GM20431 (cell line): ENCODE measurements at regions not wholly inside any gene's neighbourhood (a gene's known extent, or its start where the extent isn't known, plus 50 kb on each side); places are given as distances from the start of the nearest gene placed in this dataset.

Experiments
- in situ Hi-C: fragments of 300-500 bp; cut with MseI, MboI; formaldehyde crosslinking; loops from one replicate; pipeline ENCODE4 v1.15.0; 2020; ENCODE audit warnings: low sequenced_read_pairs; ENCODE audit not compliant: unreplicated experiment

DNA sequence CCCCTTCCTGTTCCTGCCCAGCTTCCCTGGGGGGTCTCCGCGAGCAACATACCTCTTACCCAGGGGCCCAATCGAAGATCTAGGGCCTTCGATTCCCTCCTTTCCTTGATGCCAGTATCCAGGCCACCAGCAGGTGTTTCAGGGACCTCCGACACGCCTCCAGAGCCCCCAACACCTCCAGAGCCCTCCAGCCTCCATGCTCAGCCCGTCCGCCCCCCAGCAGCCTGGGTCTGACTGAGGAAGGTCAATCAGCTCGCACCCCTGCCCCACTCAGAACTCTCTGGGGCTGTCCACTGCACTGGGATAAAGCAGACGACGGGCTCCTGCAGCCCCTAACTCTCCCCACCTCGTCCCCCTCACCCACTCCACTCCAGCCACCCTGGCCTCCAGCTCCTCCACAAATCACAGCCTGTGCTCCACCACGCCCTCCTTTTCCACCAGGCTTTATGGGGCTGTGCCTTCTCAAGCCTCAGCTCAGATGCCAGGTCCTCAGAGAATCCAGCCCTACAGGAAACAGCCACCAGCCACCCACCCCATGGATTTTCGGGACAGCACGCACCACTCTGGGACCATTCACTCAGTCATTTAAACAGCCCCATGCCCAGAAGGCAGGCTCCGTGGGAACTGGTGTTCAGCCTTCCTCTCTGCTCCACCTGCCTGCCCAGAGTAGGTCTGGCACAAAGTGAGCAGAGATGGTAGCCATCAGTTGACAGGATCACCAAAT, 247.1 kb downstream of the RBFOX3 start:
- in situ Hi-C loops: no loop called here

DNA sequence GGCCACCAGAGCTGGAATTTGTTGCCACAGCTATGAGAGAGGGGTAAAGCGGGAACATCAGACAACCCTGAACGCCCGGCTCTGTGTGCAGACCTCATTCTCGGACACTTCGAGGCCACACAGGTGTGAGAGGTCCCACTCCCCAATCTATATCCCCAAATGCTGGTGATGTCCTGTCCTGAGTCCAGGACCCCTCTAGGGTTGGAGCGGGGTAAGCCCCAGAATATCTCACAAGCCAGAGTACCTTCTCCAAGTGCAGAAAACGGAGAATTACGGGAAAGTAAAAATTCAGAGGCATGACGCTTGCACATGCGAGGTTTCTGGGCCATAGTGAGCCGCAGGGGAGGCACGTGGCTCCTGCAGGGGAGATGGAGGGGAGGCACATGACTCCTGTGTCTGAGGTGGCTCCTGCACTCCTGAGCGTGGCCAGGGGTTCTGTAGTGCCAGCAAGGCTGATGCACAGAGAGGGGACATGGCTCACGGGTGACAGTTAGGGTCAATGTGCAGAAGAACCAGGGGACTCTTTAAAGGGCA, 248.0 kb downstream of the RBFOX3 start:
- in situ Hi-C loops: no loop called here

DNA sequence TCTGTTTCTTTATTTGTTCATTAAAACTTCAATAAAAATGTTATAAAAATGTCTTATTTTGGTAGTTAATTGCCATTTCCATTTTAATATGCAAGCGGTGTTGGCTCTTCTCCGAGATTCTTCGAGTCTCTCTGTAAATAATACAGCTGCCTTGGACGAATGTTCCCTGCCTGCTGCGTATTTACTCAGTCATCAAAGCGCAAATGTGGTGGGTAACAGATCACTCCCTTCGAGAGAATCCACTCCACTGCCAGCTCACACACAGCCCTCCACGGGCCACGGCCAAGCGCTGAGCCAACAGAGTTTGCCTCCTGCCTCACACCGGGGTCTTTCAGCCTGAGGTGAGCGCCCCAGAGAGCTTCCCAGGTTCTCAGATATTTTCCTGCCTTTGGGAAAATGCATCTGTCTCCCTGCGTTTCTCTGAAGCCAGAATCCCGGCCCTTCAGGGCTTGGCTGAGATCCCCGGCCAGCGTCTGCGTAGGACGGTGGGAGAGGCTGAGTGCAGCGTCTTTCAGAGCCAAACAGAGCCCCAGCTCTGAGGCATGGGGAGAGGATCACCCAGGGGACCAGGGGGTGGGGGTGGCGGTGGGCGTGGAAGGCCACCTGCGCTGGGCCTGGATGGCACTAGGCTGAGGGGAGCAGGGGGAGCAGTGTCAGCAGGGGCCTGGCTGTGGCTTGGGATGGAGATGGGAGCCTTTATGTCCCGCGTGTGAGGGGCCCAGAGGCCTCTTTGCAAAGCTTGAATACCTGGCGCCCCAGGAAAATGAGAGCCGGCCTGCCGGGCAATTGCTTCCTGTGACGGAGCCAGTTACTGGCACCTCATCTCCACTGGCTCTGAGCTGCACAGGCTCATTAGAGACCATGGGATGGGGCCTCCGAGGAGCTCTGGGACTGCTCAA, 248.7 kb downstream of the RBFOX3 start:
- in situ Hi-C loops: no loop called here

DNA sequence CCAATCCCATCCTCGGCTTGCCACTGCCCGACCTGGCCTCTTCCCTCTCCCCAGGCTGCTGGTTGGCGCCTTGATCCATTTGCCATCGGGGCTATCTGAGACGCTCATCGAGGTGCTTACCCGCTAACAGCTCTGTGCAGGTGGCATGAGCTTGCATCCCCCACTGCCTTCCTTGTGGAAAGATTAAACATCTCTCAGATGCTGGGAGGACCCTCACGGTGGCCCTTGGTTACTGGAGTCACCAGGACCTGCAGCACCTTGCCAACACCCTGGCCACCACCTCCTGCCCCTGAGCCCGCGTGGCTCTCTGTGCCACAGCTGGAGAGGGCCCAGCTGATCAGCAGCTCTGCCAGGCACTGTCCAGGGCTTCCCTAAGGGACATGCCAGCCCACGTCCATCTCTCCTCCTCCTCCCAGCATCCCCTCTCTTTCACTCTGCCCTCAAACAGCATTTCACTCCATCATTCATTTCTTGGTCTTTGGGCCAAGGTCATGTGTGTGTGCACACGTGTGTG, 249.6 kb downstream of the RBFOX3 start:
- in situ Hi-C loops: no loop called here

DNA sequence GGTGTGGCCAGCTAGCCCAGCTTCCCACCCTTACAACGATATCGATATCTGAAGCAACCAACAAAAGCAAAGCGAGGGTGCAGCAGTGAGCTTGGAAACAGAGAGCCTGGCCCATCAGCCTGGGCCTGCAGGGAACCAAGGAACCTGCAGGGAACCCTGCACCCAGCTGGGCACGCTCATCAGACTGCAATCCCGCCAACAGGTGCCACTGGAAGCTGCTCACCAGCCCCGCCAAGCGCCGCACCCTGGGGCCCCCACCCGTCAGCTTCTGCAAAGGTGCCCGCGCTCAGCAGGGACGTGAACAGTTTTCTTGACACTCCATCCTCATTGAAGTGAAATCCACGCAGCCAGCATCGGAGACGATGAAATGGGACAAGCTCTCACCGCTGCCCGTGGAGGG, 250.7 kb downstream of the RBFOX3 start:
- in situ Hi-C loops: no loop called here

DNA sequence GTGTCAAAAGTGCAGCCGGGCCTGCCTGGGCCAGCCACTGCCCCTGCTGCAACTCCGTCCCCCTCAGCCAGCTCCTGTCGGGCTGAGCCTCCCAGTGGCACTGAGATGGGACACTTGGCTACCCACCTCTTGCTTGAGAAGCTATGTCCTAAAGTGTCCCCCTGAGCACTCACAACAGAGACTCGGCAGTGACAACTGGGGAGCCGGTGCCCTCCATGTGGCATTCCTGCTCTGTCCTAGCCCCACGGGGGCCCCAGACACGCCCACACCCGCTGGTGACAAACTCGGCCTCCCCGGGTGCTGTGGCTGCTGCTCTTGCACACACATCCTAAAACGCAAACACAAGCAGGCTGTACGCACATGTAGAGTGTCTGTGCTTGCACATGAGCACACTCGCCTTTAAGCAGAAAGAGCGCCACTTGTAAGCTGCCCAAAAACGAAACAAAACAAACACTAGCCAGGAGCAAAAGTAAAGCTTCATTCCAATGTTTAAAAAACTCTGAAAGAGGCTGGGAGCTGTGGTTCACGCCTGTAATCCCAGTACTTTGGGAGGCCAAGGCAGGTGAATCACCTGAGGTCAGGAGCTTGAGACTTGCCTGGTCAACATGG, 253.9 kb downstream of the RBFOX3 start:
- in situ Hi-C loops: no loop called here

DNA sequence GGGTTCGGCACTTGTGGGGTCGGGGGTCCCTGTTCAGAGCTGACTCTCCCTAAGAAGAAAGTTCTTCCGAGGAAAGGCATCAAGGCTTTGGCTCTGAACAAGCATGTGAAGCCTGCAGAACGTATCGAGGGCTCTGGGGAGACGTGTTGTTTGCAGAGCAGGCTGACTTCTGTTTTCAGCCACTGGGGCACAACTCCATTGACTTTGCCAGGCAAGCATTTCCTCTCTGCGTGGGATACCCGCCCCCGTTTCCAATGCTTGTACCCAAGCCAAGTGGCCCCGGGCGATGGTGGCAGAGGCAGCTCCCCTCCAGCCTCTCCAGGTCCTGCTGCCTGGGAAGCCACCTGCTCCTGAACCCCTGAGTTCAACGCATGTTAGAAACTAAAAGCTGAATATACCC, 255.7 kb downstream of the RBFOX3 start:
- in situ Hi-C loops: no loop called here

DNA sequence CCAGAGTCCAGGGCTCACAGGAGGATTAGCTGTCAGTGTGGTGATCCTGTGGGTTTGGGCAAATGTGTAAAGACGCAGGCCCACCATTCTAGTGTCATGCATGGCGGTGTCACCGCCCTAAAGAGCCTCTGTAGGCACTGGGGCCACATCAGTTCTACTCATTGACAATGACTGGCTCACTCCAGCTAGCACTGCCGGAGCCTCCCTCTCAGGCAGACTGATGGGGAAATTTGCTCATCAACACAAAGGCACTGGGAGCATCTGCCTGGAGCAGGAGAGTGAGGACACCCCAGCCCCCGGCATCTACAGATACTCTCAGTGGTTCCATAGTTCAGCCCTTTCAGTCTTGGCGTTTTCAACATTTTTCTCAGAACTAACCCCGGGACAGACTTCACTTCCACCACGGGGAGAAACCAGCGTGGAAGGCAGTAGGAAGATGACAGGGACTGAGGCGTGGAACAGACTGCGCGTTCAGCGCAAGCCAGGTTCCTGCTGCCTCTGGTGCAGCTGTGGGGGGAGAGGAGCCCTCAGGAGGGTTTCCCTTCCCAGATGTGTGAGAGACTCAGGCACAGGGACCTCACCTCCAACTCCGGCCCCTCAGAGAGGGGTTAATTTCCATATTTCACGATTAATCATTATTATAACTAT, 256.6 kb downstream of the RBFOX3 start:
- in situ Hi-C loops: no loop called here

DNA sequence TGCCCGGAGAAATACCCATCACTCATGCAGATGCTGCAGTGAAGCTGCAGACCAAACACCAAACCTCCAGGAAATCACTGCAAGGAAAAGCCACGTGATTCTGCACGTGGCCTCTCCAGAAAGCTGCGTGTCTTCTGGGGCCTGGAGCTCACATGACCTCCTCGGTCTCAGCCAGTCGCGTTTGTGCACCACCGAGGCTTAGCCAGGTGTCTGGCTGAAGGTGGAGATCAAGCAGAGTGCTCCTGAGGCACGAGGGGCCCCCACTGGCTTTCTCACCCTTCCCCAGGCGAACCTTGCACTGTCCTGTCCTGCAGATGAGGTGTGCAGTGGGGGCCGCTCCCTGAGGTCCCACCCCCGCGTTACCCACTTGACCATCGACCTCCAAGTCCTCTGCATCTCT, 257.3 kb downstream of the RBFOX3 start:
- in situ Hi-C loops: no loop called here

DNA sequence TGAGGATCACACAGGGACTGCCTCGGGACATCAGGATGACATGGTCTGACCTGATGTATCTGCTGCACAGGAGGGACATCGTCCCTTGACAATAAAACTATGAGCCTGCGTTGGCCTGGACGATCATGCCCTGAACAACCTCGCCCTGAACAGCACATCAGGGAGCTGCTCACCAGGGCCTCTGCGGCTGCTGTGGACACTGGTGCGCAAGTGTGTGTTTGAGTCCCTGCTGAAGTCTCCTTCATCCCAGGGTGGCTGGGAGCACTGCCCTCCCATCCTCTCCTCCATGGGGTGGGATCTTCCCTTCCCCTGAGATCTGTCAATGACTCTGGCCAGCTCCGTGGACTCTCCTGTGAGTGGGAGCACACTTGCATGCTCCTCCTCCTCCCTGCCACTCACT, 257.8 kb downstream of the RBFOX3 start:
- in situ Hi-C loops: no loop called here

DNA sequence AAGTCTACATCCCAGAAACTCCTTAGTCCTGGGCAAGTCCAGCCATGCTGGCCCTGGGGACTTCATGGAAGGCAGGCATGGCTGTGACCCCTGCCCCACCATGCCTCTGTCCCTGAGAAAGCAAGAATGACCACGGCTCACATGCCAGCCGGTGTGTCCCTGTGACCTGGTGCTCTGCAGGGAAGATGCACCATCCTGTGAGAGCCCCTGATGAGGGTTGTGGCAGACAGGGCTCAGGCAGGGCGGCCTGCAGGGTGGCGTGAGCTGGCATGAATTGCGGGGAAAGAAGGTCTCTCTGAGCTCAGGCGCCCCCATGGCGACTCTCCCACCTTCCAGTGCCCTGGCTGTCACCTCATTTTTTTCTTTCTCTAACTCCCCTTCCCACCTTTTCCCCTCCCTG, 260.3 kb downstream of the RBFOX3 start:
- in situ Hi-C loops: no loop called here

DNA sequence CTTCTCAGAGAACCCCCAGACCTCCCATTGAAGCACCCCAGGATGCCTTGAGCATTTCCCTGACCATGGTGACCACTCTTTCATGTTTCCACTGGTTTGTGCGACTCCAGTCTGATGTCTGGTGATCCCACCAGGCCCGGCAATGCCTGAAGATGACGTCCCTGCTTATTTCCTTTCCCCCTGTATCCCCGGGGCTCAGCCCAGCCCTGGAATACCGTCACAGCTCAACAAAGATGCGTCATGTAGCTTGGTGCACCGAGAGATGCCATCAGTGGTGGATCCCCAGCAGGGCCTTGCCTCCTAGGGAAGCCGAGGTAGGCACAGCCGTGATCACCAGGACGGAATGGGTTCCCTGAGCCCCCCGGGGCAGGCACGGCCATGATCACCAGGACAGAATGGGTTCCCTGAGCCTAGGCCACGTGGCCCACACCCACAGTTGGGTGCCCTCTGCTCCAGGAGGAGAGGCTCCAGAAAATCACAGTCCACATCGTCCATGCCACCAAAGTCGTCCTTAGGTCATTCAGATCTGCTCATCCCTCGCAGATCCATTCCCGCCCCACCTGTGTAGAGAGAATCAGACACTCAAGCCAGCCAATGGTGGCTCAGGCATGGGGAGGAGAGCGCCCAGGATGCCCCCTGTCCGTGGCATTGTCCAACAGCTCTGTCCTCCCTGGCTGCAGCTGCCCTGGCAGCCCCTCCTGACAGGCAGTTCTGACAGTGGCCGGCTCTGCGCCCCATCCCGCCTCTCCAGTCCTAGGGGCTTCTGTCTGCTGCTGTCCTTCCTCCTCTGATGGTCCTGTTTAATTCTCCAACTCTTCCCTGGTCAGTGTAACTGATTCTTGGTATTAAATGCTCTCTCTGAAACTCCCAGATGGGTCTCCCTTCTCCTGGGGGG, 261.1 kb downstream of the RBFOX3 start:
- in situ Hi-C loops: no loop called here

DNA sequence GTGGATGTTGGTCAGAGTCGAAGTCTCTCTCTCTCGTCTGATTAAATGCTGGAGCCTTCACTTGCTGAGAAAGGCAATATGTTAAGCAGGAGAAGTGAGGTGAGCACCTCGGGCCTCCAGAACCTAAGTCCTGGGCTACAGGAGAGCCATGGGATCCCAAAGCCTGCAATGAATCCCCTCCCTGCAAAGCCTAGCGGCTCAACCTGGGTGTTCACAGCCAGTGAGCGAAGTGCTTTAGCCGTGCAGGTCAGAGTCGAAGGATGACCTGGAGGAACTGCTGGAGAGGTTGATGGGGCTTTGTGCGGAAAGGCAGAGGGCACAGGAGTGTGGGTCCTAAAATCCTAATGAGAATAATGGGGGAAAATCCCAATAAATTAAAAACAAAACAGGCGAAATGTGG, 267.8 kb downstream of the ENGASE start:
- in situ Hi-C loops: no loop called here

DNA sequence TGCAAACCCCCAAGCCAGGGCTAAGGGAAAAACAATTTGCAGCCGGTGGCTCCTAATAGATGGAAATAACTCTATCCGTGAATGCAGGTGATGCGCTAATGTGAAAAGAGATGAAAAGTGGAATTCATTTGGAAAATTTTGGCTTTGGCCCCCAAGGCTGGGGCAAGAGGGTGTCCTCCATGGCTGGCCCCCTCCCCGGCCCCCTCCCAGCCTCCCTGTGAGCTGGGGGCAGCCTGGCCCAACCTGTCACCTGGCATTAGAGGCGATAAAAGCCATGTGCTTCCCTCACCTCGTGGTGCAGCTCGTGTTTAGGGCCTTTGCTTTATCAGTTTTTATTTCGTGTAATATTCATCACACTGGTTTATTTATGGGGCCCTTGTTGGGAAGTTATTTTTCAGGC, 267.2 kb downstream of the ENGASE start:
- in situ Hi-C loops: no loop called here

DNA sequence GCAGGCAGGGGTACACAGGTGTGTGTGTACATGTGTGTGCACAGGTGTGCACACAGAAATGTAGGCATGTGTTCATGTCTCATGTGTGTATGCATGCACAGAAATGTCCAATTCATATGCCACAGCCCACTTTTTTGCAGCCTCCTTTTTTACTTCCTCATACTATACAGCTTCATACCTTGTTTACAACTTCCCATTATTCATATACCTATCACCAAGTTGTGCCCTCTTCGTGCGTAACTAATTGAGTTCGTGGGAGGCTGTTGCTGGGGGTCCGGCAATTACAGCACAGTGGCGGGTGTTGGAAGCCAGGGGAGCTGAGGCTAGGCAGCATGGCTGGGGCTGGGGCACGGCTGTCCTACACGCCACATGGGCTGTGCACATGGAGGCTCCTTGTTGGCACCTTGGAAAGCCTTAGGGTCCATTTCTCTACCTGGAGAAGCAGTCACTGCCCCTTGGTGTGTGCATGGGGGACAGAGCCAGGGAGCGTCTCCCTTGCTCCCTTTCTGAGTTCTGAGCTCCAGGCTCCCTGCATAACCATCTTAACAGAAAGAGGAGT, 266.7 kb downstream of the ENGASE start:
- in situ Hi-C loops: no loop called here

DNA sequence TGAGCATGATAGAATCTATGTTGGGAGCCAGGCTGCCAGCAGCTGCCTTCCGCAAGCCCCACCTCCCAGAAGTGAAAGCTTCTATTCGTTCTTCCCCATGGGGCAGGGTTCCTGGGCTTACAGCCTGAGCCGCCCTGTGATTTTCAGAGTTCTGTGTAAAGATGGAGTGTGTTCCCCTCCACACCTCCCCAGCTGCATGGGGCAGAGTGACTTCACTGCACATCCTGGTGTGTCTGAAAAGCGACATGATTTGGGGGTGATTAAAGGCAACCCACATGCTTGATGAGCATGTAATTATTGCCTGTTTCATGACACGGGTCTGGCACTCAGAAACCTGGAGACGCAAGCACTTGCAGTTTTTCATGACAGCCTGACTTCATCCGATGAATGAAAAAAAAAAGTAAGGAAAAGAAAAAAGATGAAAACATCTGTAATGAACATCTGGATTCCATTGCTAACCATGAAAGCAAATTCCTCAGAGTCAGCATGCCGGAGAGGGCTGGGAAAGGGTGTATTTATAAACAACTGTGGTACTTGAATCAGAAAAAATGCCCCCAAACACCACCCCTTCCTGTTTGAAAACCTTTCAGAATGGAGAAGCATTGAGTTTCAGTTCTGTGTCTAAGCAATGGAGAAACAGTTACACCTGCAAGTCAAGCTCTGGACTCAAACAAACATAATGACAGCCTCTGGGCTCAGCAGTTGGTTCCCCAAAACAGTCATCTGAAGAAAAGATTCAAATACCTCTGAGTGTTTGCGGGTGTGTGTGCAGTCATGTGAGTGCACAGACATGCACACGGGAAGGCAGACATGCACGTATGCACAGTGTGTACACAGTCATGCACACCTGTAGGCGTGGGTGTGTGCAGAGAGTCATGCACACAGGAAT, 266.0 kb downstream of the ENGASE start:
- in situ Hi-C loops: no loop called here

DNA sequence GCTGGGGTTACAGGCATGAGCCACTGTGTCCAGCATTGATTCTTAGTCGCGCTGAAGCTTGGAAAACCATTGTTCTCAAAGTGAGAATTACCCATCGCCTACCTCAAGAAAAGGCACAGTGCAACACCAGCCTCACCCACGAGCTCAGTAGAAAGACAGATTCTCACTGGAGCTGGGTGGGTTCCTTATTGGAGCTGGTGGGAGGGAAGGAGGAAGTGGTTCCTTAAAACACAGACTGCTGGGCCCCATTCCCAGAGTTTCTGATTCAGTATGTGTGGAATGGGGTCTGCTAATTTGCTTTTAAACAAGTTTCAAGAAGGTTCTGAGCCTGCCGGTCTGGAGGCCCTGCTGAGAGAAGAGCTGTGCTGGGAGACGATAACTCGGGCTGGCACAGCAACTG, 264.7 kb downstream of the ENGASE start:
- in situ Hi-C loops: no loop called here

DNA sequence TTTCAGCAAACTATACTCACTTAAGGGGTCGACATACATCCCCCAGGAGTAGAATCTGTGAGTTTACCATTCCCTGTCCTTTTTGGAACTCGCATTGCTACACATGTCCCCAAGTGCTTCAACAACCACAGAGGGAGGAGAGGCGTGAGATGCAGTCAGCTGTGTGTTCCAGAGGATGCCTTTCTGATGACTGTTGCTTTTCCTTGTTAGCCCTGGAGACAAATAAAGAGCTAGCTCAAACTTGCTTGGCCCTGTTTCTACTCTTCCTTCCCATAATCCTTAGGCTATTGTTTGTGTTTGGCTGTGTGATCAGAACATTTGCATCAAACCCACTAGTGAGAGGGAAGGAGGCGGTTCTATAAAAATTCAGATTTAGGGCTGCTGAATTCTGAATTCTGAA, 264.0 kb downstream of the ENGASE start:
- in situ Hi-C loops: no loop called here
